Skin epidermis (tissue), 12 donors: ENCODE measurements at regions not wholly inside any gene's neighbourhood (a gene's known extent, or its start where the extent isn't known, plus 50 kb on each side); places are given as distances from the start of the nearest gene placed in this dataset.

Source experiments
- H3K27ac ChIP-seq, 21 experiments: fragments of 200-600 bp; sonication (generic) in 11 of 21; one replicate each; pipeline ENCODE4 v1.5.0; 2020; ENCODE audit warnings: mild to moderate bottlenecking in 3 of 21, inconsistent platforms in 2 of 21, moderate library complexity in 2 of 21
- H3K4me3 ChIP-seq, 7 experiments: fragments of 200-600 bp; sonication (generic) in 2 of 7; one replicate each; pipeline ENCODE4 v1.5.0; 2020; ENCODE audit warnings: inconsistent platforms in 2 of 7, mild to moderate bottlenecking in 2 of 7, moderate library complexity in 1 of 7

DNA sequence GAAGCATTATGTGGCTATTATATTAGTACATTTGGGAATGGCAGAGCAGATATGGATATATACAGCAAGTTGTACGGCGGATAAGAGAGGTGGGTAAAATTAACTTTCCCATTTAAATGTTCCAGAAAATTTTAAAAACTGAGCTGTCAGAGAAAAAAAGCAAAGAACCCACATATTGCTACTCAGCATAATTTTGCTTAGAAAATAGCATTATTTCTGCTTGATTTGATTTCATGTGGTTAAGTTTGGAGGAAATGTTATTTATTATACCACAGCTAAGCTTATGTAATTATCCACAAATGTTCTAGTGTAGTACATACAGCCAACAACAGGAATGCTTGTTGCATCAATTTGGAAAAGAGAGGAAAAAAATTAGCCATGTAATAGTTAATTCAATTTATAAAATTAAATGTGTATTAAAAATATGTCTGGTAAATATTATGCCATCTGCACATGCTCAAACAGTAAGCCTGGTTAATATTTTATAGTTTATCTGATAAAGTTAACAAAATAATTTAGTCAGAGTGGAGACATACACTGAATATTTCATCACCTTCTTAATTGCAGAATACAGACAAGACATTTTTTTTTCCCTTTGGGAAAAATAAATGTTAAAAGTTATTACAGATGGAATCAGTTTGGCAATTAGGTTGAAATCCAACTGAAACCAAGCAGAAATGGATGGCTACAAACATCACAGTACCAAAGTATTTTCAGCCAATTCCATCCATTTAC is 172.1 kb upstream of the ID4 start:
- H3K27ac ChIP-seq: no peak overlapping the region
- H3K4me3 ChIP-seq: no peak overlapping the region

DNA sequence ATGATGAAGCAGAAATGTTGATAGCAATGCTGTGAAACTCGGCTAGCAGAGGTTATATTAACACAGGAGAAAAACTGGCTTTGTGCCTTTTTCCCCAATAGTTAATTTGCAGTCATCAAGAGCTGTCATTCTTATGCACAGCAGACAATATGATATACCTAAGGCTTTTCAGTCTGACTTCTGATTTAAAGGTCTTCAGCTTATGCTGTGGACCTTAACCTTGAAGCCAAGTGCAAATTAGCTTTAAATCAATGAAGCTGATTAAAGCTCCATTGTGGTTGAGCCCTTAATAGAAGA is 171.6 kb upstream of the ID4 start:
- Histone ChIP-seq H3K4me3 (no peak overlapping the region), H3K27ac (no peak overlapping the region)

DNA sequence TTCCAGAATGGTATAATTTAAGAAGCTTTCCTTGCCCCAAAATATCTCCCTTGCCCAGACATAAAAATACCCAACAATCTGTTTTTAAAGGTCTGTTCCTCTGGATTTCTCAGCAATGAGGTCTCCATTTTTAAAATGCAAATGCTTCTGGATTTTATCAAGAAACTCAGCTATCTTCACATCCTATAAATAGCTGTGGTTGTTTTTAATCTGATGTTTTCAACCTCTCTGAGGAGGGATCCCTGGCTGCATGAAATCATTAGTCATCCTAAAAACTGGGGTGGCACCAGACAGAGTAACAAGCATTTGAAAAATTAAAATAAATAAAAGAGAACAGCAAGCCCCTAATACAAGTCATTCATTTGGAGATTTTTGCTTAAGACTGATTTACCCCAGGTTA is 168.5 kb upstream of the ID4 start:
- Histone ChIP-seq H3K27ac (no peak overlapping the region), H3K4me3 (no peak overlapping the region)

DNA sequence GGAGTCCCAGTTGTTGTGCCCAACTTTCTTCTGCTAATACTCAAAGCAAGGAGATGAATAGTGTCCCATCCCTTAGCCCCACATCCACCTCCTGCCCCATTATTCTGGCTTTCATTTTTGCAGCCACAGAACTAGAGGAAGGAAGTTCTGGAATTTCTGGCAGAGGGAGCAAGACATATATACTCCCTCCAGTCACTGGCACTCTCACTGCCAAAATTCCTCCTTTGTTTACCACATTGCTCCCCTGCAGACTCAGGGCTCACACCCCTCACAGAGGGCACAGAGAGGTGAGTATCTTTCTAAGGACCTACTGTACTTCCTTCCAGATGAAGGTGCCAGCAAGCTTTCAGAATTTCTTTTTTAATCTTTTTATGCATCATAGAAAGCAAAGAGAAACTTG is 168.0 kb upstream of the ID4 start:
- Histone ChIP-seq H3K27ac (no peak overlapping the region), H3K4me3 (no peak overlapping the region)

DNA sequence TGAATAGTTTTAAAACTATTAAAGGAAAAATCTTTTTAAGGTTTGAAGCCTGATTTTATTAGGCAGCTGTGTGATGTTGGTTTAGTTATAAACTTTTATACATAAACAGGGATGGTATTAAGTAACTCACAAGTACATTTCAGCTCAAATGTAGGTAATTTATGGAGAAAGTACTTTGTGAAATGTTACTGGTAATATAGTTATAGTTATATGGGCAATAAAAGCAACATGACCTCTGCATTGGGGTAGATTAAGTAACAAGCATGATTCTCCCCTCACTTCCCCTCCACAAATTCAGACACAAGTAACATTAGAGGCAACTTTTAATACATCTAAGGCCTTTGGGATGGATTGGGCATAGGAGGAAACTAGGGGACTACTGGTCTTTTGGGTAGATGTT is 154.3 kb upstream of the ID4 start:
- H3K27ac ChIP-seq: no peak overlapping the region
- no peak overlapping the region for H3K4me3 ChIP-seq

DNA sequence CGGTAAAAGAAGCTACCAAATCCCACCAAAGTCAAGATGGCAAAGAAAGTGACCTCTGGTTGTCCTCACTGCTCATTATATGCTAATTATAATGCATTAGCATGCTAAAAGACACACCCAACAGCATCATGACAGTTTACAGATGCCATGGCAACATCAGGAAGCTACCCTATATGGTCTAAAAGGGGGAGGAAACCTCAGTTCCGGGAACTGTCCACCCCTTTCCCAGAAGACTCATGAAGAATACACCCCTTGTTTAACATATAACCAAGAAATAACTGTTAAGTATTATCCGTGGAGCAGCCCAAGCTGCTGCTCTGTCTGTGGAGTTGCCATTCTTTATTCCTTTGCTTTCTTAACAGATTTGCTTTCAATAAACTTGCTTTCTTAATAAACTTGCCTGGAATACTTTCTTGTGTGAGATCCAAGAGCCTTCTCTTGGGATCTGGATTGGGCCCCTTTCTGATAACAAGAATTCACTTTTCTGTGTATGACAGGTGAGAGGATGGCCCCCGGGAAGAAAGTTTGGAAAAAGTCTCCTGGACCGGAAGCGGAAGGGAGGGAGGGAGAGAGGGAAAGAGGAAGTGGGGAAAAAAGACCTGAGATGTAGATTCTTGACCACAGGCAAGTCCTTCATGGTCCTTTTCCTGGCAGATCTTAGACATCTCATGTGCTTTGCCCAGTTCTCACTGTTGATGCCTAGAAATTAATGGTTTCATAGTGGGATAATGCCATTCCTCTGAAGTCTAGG is 146.7 kb upstream of the ID4 start:
- Histone ChIP-seq H3K27ac (no peak overlapping the region), H3K4me3 (no peak overlapping the region)

DNA sequence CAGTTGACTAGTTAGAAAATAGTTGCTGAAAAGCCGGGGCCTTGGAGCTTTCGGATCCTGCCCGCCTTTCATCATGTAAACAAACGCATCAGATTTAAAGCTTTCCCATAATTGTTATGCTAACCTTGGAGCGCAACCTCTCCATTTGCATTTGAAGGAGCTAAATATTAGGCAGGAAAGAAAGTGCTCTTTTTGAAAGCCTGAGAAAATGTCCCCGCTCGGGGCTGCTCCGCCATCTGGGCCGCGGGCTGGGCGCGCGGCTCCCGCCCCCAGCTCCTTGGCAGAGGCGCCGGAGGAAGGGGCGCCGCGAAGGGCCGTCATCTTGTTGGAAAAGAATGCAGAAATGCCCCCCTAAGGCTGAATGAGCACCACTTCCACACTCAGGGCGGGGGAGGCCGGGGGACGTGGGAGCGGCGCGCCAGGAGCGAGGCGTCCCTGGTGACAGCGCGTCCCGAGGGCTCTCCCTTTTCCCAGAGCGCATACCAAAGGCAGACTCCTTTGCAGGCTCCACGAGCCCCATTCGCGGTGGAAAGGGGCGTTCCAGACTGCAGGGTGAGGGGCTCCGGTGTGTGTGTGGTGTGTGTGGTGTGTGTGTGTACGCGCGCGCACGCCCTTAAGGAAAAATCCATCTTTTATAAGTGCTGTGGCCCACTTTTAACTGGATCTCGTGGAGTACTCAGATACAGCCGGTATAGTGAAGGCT is 145.6 kb upstream of the ID4 start:
- no peak overlapping the region for H3K27ac ChIP-seq

DNA sequence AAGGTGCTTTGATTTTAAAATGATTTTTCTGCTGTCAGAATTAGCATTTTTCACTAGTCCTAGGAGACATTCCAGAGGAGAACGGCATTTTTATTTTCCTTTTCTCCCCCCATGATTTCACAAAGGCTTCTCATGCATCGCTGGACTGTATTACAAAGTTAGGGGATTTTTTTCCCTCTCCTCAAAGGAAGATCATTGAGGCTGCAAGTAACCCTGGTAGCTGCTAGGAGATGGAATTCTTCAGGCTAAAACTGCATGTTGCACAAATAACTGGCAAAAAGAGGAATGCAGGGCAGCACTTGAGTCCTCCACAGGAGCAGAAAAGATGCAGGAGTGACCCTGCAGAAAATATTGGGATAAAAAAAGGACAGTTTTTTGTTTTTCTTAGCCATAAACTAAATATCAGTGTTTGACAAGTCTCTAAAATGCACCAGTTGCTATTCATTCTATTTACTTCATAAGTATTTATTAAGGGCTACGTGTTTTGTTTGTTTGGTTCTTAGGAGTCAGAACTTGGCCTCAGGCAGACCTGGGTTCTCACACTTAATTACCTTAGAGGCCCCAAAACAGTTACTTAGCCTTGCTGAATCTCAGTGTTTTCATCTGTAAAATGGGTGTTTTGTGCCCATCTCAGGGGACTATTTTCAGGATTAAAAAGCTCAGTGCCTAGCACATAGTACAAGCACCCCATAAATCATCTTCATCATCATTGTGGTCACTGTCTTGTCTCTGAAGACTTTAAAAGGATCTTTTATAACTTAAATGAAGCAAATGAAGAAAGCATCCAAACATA is 144.5 kb upstream of the ID4 start:
- H3K27ac ChIP-seq: no peak overlapping the region
- no peak overlapping the region for H3K4me3 ChIP-seq

More for the DNA sequence above, 145.6 kb upstream of the ID4 start:
- peak overlapping the region in 5 of 7 experiments; percentile 19 to 40 (median 27) for H3K4me3 ChIP-seq

DNA sequence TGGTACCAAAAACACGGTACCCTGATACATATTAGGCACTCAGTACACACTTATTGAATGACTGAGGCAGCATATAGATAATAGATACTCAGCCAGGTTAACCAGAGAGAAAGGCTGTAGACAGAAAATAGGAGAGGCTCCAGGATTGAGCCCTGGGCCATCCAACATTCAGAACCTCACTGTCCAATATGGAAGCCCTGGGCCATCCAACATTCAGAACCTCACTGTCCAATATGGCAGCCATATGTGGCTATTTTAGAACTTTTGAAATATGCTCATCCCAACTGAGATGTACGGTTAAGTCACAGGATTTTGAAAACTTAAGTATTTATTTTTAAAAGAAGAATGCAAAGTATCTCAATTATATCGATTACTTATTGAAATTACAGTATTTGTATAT is 142.5 kb upstream of the ID4 start:
- Histone ChIP-seq H3K4me3 (no peak overlapping the region), H3K27ac (no peak overlapping the region)

DNA sequence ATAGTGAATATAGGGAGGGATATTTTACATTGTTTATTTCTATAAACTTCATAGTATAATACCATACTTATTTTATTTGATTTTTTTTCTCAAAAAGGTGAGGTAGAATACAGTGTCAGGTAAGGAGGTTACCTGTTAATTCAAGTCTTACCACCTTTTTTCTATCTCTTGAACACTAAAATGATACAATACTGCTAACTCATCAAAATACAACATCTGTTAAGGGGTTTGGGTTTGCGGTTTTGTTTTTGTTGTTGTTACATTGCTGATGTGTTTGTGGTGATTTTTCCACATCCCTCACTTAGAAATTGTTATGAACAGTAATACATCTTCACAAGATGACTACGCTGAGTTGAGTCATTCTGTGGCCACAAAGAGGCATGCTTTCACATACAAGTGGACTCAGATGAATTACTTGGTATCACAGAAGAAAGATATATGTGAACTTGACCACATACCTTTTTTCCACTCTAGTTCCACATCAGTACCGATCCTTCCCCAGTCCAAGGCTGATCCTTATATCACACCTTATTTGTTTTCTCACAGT is 139.4 kb upstream of the ID4 start:
- Histone ChIP-seq H3K27ac (no peak overlapping the region), H3K4me3 (no peak overlapping the region)

DNA sequence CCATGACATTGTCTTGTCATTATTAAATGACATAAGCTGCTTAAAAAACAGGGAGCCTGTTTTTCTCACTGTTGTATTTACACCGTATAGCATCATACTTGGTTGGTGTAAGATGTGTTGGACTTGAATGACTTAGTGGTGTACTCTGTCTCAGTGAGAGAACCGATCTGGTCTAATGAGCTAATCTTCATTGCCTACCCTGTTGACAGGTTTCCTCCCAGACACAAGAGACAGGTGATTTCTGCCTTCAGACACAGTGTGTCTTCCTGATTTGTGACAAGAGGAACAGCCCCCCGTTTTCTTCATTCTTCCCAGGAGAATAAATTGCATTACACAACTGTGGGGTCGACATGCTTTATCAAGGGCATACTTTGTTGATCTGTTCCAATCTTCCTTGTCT is 137.2 kb upstream of the ID4 start:
- Histone ChIP-seq H3K27ac (no peak overlapping the region), H3K4me3 (no peak overlapping the region)

DNA sequence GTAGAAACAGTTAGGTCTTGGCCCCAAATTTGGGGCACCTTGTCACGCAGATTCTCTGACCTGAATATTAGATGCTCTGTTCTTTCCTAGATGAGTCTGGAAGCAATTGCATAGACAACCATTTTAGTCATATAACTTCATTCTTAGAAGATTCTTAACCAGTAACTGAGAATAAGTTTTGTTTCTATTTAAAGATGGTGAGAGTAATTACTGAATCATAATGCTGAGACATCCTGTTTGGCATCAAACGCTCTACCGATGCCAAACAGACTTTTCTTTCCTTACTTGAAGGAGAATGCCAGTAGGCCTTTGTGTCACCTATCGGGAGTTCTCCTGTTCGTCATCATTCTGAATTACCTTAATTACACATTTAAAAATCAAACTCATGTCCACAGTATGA is 131.6 kb upstream of the ID4 start:
- Histone ChIP-seq H3K27ac (no peak overlapping the region), H3K4me3 (no peak overlapping the region)

DNA sequence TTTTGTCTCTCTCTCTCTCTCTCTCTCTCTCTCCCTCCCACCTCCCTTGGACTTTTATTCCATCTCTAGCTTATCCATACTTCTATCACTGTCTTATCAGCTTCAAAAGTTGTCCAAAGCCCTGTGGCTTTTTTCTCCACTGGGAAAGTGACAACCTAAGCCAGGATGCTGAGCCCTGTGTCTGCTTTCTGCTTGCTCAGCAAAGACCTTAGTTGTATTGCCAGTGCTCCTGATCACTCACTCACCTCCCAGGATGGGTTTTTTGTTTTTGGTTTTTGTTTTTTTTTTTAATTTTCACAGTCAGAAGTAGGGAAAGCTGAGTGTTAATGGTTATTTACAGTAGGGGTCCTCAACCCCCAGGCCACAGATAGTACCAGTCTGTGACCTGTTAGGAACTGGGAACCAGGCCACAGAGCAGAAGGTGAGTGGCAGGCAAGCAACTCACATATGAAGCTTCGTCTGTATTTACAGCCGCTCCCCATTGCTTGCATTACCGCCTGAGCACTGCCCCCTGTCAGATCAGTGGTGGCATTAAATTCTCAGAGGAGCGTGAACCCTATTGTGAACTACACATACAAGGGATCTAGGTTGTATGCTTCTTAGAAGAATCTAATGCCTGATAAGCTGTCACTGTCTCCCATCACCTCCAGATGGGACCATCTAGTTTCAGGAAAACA is 125.0 kb upstream of the ID4 start:
- no peak overlapping the region for H3K27ac ChIP-seq

DNA sequence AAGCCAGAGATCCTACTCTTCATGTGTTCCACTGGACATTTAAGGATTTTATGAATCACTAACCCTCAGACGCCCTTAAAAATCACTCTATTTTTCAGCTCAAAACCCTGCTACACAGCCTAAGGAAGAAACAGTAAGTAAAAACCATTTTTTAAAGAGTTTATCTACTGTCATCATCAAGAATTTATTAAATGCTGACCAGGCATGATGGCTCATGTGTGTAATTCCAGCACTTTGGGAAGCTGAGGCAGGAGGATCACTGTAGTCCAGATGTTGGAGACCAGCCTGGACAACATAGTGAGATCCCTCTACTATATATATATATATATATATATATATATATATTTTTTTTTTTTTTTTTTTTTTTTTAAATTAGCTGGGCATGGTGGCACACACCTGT is 124.2 kb upstream of the ID4 start:
- no peak overlapping the region for H3K27ac ChIP-seq
- H3K4me3 ChIP-seq: no peak overlapping the region

More for the DNA sequence above, 125.0 kb upstream of the ID4 start:
- H3K4me3 ChIP-seq: no peak overlapping the region

DNA sequence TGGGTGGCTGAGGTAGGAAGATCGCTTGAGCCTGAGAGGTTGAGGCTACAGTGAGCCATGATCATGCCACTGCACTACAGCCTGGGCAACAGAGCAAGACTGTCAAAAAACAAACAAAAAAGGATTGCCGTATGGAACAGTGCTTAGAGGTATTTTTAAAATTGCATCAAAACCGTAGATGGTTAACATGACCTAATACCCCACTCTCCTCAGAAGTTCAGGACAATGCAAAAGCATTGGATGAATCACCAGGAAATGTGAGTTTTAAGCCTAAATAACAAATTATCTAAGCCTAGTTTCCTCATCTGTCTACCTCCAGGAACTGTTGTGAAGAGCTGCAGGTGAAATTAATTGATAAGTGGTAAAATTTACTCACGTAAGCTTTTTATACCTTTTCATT is 123.8 kb upstream of the ID4 start:
- Histone ChIP-seq H3K27ac (no peak overlapping the region), H3K4me3 (no peak overlapping the region)

DNA sequence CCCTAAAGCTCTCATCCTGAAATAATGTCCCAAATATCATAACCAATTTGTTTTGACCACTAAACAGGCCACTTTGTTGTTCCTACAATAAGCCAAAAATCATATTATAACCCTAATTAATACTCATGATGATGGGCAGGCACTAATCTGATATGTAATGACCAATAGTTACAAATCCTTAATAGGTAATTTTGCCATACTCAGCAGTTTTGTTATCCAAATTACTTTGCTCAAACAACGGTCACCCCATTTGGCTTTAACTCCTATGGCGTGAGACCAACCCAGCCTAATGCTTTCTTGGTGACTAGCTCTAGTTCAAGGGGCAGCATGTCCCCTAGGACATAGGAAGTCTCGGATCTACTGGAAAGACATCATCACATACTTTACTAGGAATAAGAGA is 123.2 kb upstream of the ID4 start:
- Histone ChIP-seq H3K4me3 (no peak overlapping the region), H3K27ac (no peak overlapping the region)

DNA sequence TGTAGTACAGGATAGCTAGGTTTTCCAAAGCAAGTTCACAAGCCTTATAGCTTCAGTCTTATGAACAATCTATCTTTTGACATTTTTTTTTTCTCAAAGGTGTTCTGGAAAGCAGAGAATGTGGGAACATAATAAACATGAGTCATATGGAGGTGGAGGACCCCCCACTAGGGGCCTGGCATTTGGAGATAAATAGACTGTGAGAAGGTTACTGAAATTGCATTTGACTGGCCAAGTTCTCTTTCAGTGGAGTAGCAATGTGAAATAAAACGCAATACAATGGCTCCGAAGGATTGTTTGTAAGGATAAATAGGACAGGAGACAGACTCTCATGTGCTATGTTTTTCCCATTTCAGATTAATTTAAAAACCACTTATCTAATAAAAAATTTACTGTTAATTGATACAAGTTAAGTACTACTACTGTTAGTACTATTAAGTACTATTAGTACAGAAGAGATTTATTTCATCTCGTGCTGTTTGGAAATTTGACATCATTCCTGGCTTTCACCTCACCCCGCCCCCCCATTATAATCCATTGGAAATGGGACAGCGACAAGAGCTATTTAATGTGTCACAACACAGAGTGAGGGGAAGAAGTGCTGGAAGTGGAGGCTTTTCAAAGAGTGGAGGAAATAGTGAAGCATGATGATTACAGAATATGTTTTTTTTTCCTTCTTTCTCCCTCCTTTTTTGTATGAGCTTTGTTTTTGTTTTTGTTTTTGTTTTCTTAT is 122.6 kb upstream of the ID4 start:
- H3K4me3 ChIP-seq: no peak overlapping the region
- H3K27ac ChIP-seq: peak overlapping the region in 1 of 21 experiments; percentile 6

DNA sequence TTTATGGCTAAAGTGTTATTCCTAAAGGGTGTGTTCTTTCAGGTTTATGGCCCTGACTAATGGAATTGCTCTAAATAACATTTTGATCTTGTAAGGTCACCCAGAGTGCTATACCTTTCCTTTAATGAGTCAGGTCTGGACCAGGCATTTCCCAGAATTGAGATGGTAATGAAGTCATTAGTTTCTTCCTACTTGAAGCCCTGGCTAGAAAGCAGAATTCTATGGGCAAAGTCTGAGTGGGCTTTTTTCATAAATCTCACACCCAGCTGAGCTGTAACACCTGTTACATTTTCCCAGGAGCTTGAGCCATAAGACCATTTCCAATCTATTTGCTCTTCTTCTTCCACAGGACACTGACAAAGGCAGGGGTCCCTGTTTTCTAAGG is 122.0 kb upstream of the ID4 start:
- Histone ChIP-seq H3K4me3 (no peak overlapping the region), H3K27ac (peak overlapping the region in 2 of 21 experiments; percentile 6 to 9)

DNA sequence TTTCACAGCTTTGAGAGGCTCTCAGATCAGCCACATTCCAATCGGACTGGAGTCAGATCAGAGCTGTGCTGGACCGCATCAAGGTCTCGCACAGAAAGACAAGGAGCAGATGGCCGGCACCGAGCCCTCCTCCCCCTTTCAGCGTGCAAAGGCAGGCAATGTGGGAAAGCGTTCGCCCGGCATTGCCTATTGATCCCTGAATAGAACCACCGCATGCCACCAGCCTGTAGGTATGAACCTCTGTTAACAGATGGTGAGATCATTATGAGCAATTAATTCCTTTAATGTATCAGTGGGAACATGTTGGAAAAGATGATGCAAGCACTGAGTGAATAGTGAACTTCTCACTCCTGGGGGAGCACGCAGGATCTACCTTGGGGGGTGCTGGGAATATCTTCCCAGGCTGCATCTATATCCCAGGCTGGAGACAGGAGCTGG is 117.5 kb upstream of the ID4 start:
- no peak overlapping the region for H3K4me3 ChIP-seq
- H3K27ac ChIP-seq: peak overlapping the region in 6 of 21 experiments; percentile 9 to 53 (median 27)
